ENCODE measurements at regions not wholly inside any gene's neighbourhood (a gene's known extent, or its start where the extent isn't known, plus 50 kb on each side); places are given as distances from the start of the nearest gene placed in this dataset.

- TF ChIP-seq CTCF (IDR thresholded peaks at IDR 0.05), result no peak
- no peak for TF ChIP-seq POLR2A (IDR thresholded peaks at IDR 0.05)
Observed at GRCh38 chr13:94967183-94968039, 255.1 kb upstream of the SOX21 start.
